IPS-18c (cell line): ENCODE measurements at regions not wholly inside any gene's neighbourhood (a gene's known extent, or its start where the extent isn't known, plus 50 kb on each side); places are given as distances from the start of the nearest gene placed in this dataset.

Experiments used
- H3K4me3 ChIP-seq: 2 replicates; pipeline ENCODE4 v1.7.0; 2013; ENCODE audit warnings: low read depth, mild to moderate bottlenecking, low read length, moderate library complexity; ENCODE audit not compliant: insufficient read depth
- H3K9me3 ChIP-seq: one replicate; pipeline ENCODE4 v1.6.1; 2013; ENCODE audit warnings: mild to moderate bottlenecking, low read length, moderate library complexity; ENCODE audit not compliant: control insufficient read depth, insufficient read depth

- Histone ChIP-seq H3K9me3 (no peaks in the 10 kb centered on the region), H3K4me3 (no peak overlapping the region)
Observed at GRCh38 chr1:39149509-39149908, 55.0 kb upstream of the MACF1 start.

GRCh38 chr1:39150779-39151178 is 53.7 kb upstream of the MACF1 start:
- H3K9me3 ChIP-seq = no peaks in the 10 kb centered on the region
- H3K4me3 ChIP-seq = no peak overlapping the region

GRCh38 chr1:39151267-39151666 is 53.2 kb upstream of the MACF1 start:
- H3K9me3 ChIP-seq = no peaks in the 10 kb centered on the region
- H3K4me3 ChIP-seq = no peak overlapping the region

DNA sequence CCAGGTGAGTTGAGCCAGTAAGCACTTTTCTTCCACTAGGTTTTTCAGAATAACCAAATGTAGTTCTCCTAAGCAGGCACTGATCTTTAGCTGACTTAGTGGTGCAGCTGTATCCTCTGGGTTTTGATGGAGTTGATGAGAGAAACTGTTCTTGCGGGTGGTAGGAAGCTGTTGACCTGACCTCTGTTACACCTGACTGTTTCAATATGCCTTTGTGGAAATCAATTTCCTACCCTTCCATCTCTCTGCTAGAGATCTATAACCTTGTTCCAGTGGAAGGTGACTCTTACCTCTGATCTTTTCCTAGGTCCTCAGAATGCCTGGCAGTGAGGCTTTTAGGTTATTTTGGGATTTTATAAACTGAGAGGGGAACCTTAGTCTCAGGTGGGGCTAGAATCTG is 51.6 kb upstream of the MACF1 start:
- H3K4me3 ChIP-seq = no peak overlapping the region
- H3K9me3 ChIP-seq = no peaks in the 10 kb centered on the region

- no peaks in the 10 kb centered on the region for H3K9me3 ChIP-seq
- no peak overlapping the region for H3K4me3 ChIP-seq
Observed at GRCh38 chr1:39153684-39154083, 50.8 kb upstream of the MACF1 start.

DNA sequence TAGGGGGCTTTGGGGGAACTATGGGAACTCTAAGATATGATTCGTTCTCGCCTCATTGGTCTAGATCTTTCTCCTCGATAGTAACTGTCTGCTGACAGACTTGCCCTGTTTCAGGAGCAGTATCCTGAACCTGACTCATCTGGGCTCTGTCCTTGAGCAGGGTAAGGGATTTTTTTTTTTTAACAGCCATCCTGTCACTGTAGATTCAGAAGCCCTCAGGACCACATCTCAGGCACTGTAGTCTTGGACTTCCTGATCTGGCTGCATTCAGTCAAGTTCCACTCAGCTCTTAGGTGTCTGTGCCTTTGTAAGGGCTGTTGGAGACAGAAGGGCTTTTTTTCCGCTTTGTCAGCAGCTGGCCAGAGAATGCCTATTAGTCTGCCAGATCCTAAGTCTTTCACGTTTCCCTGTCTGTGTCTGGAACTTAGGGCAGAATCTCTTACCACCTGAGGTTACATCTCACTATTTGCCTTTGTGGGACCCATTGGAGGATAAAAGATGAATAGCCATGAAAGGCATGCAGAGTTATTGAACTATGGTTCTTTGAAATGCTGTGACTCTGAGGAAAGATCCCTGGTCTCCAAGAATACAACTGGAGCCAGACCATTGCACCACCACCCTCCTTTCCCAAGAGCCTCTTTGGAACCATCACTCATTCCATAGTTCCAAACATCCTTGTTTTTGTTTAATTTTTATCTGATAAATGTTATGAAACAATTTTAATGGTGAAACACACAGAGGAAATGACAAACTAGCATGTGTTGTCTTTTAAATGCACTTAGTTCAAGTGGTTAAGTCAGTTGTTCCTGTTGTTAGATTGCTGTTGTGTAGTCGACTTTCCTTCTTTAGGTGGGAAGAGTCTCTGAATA is 49.7 kb upstream of the MACF1 start:
- Histone ChIP-seq H3K9me3 (no peaks in the 10 kb centered on the region), H3K4me3 (no peak overlapping the region)
